ENCODE measurements at regions not wholly inside any gene's neighbourhood (a gene's known extent, or its start where the extent isn't known, plus 50 kb on each side); places are given as distances from the start of the nearest gene placed in this dataset.
"Not testable (repeated sequence)": the region's sequence is repeated elsewhere in the genome, so short reads cannot be mapped to it uniquely, and the experiment has no call there.

DNA sequence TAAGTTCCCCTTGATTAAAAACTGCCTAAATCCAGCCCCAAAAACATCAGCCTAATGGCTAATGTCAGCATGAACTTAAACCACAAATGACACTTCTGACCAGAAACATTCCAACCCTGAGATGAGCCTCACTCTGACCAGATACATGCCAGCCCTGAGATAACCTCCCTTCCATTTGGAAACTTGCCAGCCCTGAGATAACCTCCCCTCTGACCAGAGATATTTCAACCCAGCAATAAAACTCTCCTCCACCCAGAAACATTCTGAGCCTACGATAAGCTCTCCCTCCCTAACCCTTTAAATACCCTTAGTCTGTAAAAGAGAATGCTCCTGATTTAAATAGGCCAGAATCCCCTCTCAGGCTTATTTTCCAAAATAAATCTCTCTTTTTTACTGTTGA lies 1035.7 kb upstream of the NUDT12 start:
- DNase-seq (ENCODE audit: low spot score) = no peak

DNA sequence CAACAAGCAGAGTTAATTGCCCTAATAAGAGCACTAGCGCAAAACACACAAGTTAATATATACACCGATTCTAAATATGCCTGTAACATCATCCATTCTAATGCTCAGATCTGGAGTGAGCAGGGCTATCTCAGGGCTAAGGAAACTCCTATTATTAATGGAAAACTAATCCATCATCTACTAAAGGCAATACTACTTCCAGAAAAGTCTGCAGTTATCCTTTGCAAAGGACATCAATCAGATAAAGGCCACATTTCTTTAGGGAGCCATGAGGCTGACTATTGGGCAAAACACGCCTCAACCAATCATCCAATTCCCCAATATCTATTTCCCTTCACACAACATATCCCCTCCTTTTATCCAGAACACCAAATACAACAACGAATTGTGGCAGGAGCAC lies 1032.3 kb upstream of the NUDT12 start:
- no peak for DNase-seq (ENCODE audit: low spot score)

DNA sequence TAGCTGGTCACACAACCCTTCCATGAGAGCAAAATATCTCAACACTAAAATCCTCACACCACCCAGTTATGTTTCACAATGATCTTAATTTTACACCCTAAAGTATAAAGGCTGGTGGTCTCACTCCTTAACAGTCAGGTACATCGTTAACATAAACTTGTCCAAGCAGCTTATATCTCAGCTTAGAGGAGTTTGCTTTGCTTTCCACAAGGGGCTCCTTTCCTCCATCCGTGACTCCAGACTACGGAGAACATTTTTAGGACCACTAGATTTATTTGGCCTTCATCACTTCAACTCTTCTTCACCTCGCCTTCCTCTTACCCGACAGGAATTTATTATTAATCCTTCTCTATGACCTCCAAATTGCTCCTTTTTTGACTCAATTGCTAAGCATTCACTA lies 1014.1 kb upstream of the NUDT12 start:
- no peak for DNase-seq (ENCODE audit: low spot score)

DNA sequence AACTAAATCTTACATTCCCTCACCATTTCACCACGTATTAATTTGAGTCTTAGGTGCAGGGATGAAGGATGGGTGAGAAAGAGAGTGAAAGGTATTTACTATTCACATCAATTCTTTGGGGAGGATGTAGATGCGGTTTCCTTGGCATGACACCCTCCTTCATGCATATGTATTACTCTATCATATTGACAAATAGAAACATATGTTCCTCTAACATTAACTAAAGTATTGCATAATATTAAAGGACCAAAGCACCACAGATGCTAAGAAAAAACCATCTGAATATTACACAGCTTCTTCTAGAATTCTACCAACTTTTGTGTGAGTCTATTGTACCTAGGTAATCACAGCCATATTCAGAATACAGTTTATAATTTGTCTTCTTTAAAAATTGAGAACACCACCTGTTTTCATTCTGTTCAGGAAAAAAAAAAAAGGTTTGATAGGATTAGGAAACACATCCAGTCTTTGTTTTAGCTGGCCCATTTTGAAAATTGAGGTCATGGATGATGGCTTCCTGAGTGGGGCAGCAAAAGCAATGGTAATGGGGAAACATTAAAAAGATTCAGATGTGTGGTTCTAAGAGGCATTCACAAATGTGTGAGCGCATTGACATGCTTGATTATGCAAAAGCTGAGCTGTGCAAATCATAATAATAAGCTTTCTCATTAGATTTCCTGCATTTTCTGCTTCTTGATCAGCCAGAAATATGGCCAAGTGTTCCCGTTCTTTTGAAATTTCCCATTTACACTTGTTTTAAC lies 1011.5 kb upstream of the NUDT12 start:
- no peak for DNase-seq (ENCODE audit: low spot score)

DNA sequence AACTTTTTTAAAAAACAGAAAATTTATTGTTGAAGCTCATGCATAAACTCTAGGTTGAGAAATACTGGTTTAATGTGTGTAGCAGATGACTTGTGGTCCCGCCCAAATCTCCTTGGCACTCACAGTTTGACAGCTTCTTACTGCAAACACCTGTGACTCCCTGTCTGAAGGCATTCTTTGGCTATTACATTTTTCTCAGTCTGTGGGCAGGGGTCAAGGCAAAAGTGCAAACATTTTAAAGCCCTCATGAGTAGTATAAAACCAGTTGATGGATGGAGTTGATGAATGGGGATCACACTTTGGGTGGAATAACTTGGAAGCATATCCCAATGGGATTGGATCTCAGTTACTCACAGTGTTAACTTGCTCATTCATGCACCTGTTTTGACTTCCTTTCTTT lies 1007.0 kb upstream of the NUDT12 start:
- DNase-seq (ENCODE audit: low spot score) = no peak

DNA sequence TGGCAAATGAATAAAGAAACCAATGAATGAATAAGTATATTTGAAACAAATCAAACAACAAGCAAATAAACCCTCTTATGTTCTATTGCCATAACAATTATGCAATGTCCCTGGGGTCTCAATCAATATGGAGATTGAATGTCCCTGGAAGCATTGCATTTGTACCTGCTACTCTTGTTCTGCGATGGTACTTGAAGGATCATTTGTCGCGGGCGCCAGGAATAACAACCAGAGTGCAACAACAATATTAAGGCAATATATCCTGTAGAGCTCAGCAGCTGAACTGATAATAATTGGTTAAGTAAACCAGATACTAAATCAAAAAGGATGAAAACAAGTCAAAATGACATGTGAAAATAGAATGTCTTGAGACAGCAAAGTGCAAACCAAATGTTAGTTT lies 1001.9 kb upstream of the NUDT12 start:
- no peak for DNase-seq (ENCODE audit: low spot score)

DNA sequence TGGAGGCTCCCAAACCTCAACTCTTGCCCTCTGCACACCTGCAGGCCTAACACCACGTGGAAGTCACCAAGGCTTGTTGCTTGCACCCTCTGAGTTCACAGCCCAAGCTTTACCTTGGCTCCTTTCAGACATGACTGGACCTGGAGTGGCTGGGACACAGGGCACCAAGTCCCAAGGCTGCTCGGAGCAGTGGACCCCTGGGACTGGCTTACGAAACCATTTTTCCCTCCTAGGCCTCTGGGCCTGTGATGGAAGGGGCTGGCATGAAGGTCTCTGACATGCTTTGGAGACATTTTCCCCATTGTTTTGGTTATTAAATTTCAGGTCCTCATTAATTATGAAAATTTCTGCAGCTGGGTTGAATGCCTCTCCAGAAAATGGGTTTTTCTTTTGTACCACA lies 994.4 kb upstream of the NUDT12 start:
- DNase-seq (ENCODE audit: low spot score) = no peak

DNA sequence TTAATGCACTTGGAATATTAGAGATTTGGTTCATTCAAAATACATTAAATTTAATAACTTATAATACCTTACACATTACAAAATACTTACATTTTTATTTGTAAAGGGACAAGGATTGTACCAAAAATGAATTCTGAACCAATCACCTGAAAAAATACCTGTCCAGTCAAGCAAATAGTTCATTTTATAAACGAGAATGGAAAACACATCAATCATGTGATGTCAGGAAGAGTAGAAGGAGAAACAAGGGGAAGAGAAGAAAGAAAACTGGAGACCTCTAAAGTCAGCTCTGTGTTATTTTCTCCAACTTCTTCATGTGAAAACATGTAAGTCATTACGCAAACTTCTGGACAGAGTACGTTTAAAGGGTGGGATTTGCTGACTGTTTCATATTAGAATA lies 989.0 kb upstream of the NUDT12 start:
- DNase-seq (ENCODE audit: low spot score) = no peak

DNA sequence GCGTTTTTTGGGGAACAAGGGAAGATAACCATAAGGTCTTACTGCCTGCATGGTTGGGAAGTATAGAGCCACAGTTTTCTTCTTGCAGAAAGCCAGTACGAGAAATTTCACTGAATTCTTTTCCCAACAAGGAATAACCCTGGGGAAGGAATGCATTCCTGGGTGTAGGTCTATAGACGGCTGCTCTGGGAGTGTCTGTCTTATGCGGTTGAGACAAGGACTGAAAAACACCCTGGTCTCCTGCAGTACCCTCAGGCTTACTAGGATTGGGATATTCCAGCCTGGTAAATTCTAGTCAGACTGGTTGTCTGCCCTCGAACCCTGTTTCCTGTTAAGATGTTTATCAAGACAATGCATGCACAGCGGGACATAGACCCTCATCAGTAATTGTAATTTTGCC lies 984.3 kb upstream of the NUDT12 start:
- not testable (repeated sequence) for DNase-seq (ENCODE audit: low spot score)

DNA sequence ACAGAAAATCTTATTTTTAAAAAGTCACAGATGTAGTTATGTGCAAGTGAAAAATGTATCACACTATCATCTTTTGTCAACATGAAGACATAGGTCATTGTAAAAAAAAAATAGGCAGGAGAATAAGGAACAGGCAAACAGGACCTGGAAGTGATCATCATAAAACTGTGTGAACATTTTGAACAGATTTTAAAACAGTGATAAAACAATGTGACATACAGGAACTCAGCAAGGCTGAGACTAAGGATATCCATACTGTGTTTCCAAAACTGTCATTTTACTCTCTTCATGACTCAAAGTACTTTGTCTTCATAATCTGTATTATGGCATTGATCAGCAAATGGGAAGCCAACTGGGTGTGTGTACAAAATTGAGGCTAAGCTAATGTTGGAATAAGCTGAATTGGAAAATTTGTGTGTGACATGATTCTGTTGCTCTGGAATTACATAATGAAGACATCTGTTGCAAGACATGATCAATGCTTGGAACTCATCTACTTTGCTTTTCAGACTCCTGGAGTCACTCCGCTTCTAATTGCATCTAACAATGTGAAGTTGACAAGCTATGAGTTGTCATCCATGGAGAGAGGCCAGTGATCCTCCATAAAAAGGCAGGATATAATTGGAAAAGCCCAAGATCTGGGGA lies 978.7 kb upstream of the NUDT12 start:
- no peak for DNase-seq (ENCODE audit: low spot score)

DNA sequence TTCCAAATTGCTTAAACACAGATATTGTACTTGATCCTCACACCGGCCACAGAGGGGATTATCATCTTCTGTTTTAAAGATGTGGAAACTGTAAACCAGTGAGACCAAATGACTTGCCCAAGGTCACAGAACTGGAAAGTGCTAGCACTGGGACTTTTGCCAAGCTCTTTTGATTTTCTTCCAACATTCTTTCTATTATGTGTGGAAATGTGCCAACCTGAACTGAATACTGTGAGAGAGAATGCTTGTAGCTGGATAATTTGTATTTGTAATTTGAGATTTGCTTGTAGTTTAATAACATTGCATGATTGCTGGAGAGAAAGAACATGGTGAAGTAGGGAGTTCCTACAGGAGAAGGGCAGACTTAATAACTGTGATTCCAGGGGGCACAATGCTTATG lies 977.9 kb upstream of the NUDT12 start:
- DNase-seq (ENCODE audit: low spot score) = no peak

DNA sequence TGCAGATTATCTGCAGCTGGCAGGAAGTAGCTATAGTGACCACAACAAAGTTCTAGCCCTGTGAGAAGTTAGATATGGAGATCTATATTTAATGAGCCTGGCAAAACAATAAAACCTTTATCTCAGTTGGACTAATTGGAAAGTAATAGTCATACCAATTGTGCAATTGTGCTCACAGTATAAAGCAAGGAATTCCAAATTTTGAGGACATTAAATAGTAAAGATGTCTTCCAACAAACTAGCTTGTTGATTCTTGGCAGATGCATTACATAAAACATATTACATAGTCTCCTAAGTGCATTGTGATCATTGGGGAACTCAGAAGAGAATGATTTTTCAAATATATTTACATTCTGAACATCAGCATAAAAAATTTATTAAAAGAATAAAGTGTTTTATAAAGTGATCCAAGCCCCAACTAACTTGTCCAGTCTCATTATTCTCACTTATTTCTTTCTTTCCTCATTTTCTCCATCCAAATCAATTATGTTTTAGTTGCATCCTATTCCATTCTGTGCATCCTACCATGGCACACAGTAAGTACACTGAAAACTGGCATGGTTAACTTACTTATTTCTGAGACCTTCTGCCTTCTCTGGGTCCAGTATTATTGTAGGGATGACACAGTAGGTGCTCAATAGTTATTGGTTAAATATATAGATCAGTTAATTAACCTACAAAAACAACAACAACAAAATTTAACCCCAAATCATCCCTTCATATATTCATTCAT lies 977.2 kb upstream of the NUDT12 start:
- DNase-seq (ENCODE audit: low spot score) = no peak

DNA sequence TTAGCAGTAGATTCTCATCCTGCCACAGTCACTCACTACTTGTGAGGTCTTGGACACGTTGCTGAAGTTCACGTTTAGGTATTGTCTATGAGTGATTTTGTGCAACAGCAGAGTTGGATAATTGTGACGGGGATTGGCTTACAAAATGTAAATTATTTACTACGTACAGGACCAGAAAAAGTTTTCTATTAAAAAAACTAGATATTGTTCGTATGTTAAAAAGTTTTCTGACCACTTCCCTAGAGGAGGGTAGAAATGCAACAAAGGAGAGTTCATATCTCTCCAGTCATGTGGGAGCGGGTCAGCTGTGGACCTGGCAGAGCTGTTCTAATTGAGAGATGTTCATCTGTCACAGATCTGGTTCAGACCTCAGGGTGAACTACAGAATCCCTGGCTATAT lies 976.1 kb upstream of the NUDT12 start:
- no peak for DNase-seq (ENCODE audit: low spot score)

DNA sequence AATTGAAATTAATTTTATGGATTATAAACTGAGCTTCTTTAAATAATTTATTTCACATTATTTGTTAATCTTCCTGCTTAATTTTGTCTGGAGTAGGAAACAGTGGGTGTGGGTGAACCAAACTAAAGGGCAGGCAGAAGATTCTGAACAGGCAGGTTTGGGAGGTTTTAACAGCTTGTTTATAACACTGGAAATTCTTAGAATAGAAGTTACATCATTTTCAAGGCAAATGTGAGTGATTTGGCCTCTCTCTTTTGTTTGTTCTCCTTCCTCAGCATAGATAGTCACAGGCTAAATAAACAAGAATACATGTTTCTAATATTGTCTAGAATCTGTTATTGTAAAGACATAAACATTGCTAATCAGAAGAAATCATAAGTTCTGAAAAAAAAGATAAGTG lies 970.9 kb upstream of the NUDT12 start:
- no peak for DNase-seq (ENCODE audit: low spot score)

DNA sequence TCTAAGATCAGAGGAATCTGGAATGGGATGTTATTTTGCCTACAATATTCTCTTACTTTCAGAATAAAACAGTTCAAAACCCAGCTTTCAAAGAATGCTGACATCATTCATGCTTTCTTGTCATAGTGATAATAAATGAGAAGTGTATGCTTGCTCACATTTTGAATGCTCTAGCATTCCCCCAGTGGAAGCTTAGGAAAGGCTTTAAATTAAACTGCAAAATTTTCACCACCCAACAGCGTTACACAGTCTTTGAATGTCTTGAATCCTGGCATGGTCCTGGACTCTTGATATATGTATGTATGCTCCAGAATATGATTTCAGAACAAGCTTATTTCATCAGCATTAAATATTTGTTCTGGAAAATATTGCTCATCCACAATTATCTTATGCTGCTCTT lies 964.3 kb upstream of the NUDT12 start:
- DNase-seq (ENCODE audit: low spot score) = no peak

DNA sequence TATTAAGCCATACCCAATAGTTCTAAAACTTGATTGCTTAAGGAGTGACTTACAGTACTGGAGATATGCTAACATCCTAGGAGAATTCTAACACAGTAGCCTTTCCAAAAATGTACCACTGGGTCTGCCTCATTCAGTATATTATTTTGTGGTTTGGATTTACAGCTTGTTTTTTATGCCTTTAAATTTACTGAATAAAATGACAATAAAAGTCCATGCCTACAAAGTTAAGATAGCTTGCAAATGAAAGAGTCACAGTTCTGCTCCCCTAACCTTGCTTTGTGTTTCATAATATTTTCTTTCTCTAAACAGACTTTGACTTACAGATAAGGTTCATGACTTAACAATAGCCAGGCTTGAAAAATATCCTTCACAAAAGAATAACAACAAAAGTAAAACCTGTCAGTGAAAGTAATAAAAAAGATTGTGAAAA lies 951.1 kb upstream of the NUDT12 start:
- no peak for DNase-seq (ENCODE audit: low spot score)

DNA sequence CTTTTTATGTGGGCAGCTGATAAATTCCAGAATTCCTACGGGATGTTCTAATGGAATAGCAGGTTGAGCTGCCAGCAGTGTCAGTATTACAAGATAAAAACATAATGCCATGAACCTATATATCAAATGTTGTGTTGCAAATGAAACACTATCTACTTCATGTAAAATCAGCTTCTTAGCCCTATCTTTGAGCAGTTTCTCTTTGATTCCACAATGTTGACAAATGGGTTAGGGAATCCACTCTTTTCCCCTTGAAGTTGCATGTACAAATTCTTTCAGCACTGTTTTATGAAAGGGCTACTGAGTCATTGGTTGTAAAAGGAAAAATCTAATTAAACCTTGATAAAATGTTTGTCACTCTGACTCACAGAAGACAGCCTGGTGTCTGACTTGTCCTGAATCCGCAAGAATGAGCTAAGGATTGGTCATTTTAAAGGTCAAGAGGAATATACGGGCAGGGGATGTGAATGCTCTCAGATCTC lies 950.6 kb upstream of the NUDT12 start:
- no peak for DNase-seq (ENCODE audit: low spot score)

DNA sequence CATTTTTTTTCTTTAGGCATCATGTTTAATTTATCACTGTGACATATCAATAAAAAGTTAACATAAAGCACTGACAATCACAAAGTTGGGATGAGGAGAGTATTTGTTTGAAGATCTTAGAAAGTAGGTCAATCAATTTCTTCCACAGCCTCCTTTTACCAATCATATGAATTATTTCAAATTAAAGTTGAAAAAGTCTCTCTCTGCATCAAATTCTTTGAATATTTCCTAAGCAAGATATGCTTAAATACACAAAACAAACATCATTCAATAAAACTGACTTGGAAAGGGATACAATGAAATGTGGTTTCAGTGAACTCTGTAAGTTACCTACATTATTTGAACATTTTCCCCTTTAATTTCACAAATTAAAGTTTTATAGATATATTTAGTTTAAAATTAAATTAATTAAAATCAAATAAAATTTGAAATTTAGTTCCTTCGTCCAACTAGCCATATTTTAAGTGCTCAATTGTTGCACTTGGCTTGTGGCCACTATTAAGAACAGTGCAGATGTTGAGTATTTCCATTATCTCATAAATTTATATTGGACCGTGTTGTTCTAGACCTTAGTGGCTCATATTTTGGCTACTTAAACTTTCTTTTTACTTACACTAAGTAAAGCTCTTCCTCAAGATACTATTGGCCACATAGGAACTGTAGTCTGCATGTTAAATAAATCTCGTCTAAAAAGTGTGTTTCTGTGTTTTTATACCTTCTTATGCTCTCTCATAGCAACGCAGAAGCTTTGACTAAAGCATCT lies 949.7 kb upstream of the NUDT12 start:
- DNase-seq (ENCODE audit: low spot score) = no peak

DNA sequence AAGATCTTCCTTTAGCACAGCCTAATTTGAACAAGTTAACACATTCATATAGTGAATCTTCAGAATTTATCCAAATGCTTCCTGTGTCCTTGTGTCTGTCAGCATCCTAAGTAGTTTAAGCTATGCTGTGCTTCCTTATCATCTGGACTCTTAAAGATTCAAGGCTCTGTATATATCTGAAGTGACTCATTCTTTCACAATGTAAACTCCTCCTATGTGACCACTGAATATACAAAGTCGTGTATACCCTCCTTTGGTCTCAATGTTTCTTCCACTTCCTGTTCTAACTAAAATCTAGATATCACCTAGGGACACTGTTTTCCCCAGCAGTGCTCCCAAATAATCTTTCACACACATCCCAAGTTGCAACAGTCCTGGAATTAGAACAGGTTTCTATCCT lies 935.7 kb upstream of the NUDT12 start:
- DNase-seq (ENCODE audit: low spot score) = no peak

DNA sequence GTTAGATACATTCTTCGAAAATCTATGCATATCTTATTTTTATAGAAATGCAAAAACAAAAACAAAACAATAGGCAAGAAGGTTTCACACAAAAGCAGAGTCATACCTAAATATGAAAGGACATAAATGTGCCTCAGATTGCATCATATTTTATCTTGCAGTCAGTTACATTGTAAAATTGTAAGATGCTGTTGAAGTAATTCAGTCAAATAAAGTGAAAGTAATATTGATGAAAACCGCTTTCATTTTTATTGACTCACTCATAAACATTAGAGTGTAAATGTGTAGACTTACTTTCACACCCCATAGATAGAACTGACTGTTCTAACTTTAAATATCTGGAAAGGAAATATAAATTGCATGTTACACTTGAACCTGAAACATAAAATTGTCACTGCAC lies 931.5 kb upstream of the NUDT12 start:
- DNase-seq (ENCODE audit: low spot score) = no peak

DNA sequence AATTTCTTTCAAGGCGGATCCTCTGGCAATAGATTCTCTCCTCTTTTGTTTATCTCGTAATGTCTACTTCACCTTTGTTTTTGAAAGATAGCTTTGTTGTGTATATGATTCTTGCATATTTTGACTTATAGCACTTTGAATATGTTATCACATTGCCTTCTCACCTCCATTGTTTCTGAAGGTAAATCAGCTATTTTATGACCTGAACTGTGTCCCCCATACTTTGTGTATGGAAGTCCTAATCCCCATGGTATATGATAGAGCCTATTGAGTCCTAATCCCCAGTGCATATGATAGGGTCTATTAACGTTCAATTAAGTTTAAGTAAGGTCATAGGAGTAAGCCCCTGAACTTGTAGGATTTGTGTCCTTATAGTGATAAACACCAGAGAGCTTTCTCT lies 910.2 kb upstream of the NUDT12 start:
- no peak for DNase-seq (ENCODE audit: low spot score)

DNA sequence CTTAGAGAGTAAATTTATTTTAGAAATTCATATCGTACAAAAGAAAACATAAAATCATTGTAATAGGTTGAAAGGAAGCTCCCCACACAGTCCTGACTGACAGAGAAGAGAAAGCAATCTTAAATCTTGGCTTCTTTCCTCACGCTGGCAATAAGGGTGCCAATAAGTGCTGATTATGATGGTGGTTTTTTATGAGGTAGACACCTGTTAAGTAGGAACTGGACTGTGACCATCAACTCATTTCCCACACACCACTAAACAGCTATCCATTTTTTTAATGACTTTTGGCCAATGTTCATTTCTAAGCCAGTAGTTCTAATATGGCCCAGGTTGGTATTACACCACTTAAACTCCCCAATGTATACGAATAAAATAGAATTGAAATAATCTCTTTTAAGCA lies 893.5 kb upstream of the NUDT12 start:
- no peak for DNase-seq (ENCODE audit: low spot score)
